Astrocyte of the spinal cord (primary cell): ENCODE measurements at regions not wholly inside any gene's neighbourhood (a gene's known extent, or its start where the extent isn't known, plus 50 kb on each side); places are given as distances from the start of the nearest gene placed in this dataset.
"Not testable (repeated sequence)": the region's sequence is repeated elsewhere in the genome, so short reads cannot be mapped to it uniquely, and the experiment has no call there.

Experiments used
- DNase-seq: peaks from one replicate; pipeline ENCODE4 v3.0.0; 2011; ENCODE audit warnings: low read depth, low spot score
- H3K4me3 ChIP-seq: 2 replicates; pipeline ENCODE4 v1.5.1; 2011; ENCODE audit warnings: low read depth, mild to moderate bottlenecking, low read length, moderate library complexity
- in situ Hi-C: cut with HindIII; loops from 2 replicates; pipeline ENCODE4 v1.10.0; 2017; ENCODE audit warnings: low sequenced_read_pairs
- TF ChIP-seq, protein P1 (sequence below): IDR thresholded peaks from 2 replicates; pipeline ENCODE4 v1.5.1; 2012; ENCODE audit warnings: low read depth, mild to moderate bottlenecking, low read length, inconsistent platforms

- in situ Hi-C loops, DNase-seq, H3K4me3 ChIP-seq: not testable (repeated sequence)
These were observed 1093.1 kb upstream of the DEFB115 start for GRCh38 chr20:30164389-30164788.

GRCh38 chr20:30167540-30167939 lies 1089.9 kb upstream of the DEFB115 start:
- TF ChIP-seq, protein P1, sequence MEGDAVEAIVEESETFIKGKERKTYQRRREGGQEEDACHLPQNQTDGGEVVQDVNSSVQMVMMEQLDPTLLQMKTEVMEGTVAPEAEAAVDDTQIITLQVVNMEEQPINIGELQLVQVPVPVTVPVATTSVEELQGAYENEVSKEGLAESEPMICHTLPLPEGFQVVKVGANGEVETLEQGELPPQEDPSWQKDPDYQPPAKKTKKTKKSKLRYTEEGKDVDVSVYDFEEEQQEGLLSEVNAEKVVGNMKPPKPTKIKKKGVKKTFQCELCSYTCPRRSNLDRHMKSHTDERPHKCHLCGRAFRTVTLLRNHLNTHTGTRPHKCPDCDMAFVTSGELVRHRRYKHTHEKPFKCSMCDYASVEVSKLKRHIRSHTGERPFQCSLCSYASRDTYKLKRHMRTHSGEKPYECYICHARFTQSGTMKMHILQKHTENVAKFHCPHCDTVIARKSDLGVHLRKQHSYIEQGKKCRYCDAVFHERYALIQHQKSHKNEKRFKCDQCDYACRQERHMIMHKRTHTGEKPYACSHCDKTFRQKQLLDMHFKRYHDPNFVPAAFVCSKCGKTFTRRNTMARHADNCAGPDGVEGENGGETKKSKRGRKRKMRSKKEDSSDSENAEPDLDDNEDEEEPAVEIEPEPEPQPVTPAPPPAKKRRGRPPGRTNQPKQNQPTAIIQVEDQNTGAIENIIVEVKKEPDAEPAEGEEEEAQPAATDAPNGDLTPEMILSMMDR: no peak
- no peak overlapping the region for H3K4me3 ChIP-seq
- in situ Hi-C loops: no loop called here
- no peak for DNase-seq

- no peak overlapping the region for H3K4me3 ChIP-seq
- no peak for DNase-seq
- in situ Hi-C loops: no loop called here
- TF ChIP-seq, protein P1: no peak
These were observed 1089.3 kb upstream of the DEFB115 start for GRCh38 chr20:30168025-30168799.

DNA sequence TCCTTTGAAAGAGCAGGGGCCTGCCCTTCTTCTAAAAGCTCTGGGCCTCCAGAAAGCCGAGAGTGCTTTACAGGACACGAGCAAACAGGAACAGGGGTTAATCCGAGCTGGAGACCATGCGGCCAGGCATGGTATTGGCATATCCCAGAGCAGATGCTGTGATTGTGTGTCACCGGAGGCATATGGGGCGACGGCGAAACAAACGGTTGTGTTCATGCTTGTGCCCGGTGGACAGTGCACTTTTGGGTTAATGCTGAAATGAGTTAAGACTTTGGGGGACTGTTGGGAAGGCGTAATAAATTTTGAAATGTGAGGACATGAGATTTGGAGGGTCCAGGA lies 1088.7 kb upstream of the DEFB115 start:
- no peak for DNase-seq
- in situ Hi-C loops: no loop called here
- no peak overlapping the region for H3K4me3 ChIP-seq
- TF ChIP-seq, protein P1: no peak

- DNase-seq: no peak
- no peak overlapping the region for H3K4me3 ChIP-seq
- TF ChIP-seq, protein P1: no peak
- in situ Hi-C loops: no loop called here
These were observed 1081.8 kb upstream of the DEFB115 start for GRCh38 chr20:30175681-30176080.

- H3K4me3 ChIP-seq, in situ Hi-C loops, DNase-seq: not testable (repeated sequence)
These were observed 1074.3 kb upstream of the DEFB115 start for GRCh38 chr20:30183124-30183523.

DNA sequence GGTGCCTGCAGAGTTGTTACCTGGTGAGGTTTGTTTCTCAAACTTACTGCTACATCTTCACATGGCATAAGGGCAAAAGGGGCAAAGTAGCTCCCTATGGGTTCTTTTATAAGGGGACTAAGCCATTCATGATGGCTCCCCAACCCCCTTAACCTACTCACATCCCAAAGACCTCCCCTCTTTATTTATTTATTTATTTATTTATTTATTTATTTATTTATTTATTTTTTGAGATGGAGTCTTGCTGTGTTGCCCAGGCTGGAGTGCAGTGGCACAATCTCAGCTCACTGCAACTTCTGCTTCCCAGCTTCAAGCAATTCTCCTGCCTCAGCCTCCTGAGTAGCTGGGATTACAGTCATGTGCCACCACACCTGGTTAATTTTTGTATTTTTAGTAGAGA lies 1065.7 kb upstream of the DEFB115 start:
- DNase-seq: not testable (repeated sequence)

DNA sequence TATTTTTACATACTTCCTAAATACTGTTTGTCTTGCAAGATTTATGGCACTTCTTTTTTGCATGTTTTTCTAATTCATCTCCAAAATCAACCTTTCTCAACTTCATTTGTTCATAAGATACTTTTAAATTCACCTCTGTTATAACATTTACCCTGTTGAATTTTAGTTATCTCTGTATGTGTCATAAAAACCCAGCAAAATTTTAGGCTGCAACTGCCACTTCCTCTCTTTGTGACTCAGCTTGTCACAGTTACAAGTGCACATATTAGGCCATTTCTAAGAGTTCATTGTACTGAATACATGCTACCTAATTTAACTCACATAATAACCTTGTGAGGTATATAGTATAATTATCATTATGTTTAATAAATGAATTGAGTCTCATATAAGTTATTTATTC lies 1023.0 kb upstream of the DEFB115 start:
- in situ Hi-C loops, DNase-seq: not testable (repeated sequence)

More for the DNA sequence above, 1065.7 kb upstream of the DEFB115 start:
- in situ Hi-C loops, H3K4me3 ChIP-seq: not testable (repeated sequence)

GRCh38 chr20:30275073-30275472 lies 982.4 kb upstream of the DEFB115 start:
- DNase-seq, in situ Hi-C loops, H3K4me3 ChIP-seq: not testable (repeated sequence)

More for the DNA sequence above, 1023.0 kb upstream of the DEFB115 start:
- not testable (repeated sequence) for H3K4me3 ChIP-seq
